PC-9 (cell line): ENCODE measurements at regions not wholly inside any gene's neighbourhood (a gene's known extent, or its start where the extent isn't known, plus 50 kb on each side); places are given as distances from the start of the nearest gene placed in this dataset.

ENCODE experiments used
- BruUV-seq: library from RNA; stranded (reverse); fragments of 400-500 nt; replicated peaks from 2 replicates; lab custom pipeline; 2021; lab: Mats Ljungman, UMichigan
- CTCF ChIA-PET: fragments of 300-600 bp; sonication (Branson Sonifier 250); formaldehyde crosslinking; loops from one replicate; lab custom pipeline; 2022; ENCODE audit warnings: antibody characterized with exemption; lab: Charles Lee
- POLR2A ChIA-PET: fragments of 300-600 bp; sonication (Branson Sonifier 250); formaldehyde crosslinking; loops from one replicate; lab custom pipeline; 2022; ENCODE audit warnings: antibody characterized with exemption; ENCODE audit not compliant: unreplicated experiment; lab: Charles Lee
- DNase-seq, 2 experiments: peaks; one replicate each; pipeline versions ENCODE4 v3.0.0 to v3.0.0-alpha.2; 2015 to 2022; ENCODE audit warnings: mixed read lengths in 1 of 2
- H2AFZ ChIP-seq: fragments of 200-600 bp; sonication (generic); 2 replicates; pipeline ENCODE4 v1.8.1; 2017; ENCODE audit warnings: antibody characterized with exemption
- H3F3A ChIP-seq: fragments of 200-600 bp; sonication (generic); 2 replicates; pipeline ENCODE4 v1.8.1; 2017; ENCODE audit warnings: antibody characterized with exemption, mild to moderate bottlenecking, low read depth; ENCODE audit not compliant: insufficient read depth
- H3K27ac ChIP-seq: fragments of 200-600 bp; sonication (generic); 2 replicates; pipeline ENCODE4 v1.6.1; 2016; ENCODE audit warnings: mixed run types
- H3K27me3 ChIP-seq: fragments of 200-600 bp; sonication (generic); 2 replicates; pipeline ENCODE4 v1.6.1; 2016; ENCODE audit warnings: low read depth, mixed run types; ENCODE audit not compliant: insufficient read depth
- H3K36me3 ChIP-seq: fragments of 200-600 bp; sonication (generic); 2 replicates; pipeline ENCODE4 v1.6.1; 2016; ENCODE audit warnings: low read depth, mixed run types
- H3K4me1 ChIP-seq: fragments of 200-600 bp; sonication (generic); replicated peaks from 2 replicates; pipeline ENCODE4 v1.6.1; 2016; ENCODE audit warnings: mixed run types; ENCODE audit not compliant: insufficient read depth
- H3K4me2 ChIP-seq: fragments of 200-600 bp; sonication (generic); 2 replicates; pipeline ENCODE4 v1.6.1; 2017; ENCODE audit warnings: mixed run types
- H3K4me3 ChIP-seq: fragments of 200-600 bp; sonication (generic); 2 replicates; pipeline ENCODE4 v1.6.1; 2016; ENCODE audit warnings: mixed run types
- H3K79me2 ChIP-seq: fragments of 200-600 bp; sonication (generic); 2 replicates; pipeline ENCODE4 v1.6.1; 2017; ENCODE audit warnings: low read depth, mixed run types
- H3K9me2 ChIP-seq: fragments of 200-600 bp; sonication (generic); 2 replicates; pipeline ENCODE4 v1.8.1; 2017; ENCODE audit warnings: mild to moderate bottlenecking; ENCODE audit not compliant: insufficient read depth
- H3K9me3 ChIP-seq: fragments of 200-600 bp; sonication (generic); 2 replicates; pipeline ENCODE4 v1.8.1; 2016; ENCODE audit warnings: low read depth; ENCODE audit not compliant: insufficient read depth
- H4K20me1 ChIP-seq: fragments of 200-600 bp; sonication (generic); 2 replicates; pipeline ENCODE4 v1.8.1; 2017; ENCODE audit not compliant: insufficient read depth
- CTCF ChIP-seq: fragments of 200-600 bp; sonication (generic); conservative IDR thresholded peaks from 2 replicates; pipeline ENCODE4 v1.6.1; 2017; ENCODE audit warnings: mixed run types, antibody characterized with exemption, mild to moderate bottlenecking, moderate library complexity
- EZH2 ChIP-seq: fragments of 200-600 bp; sonication (generic); IDR thresholded peaks from 2 replicates; pipeline ENCODE4 v1.8.0; 2017; ENCODE audit warnings: antibody characterized with exemption, low read depth
- intact Hi-C: fragments of 100-400 bp; cut with micrococcal nuclease; formaldehyde crosslinking; loops from one replicate; pipeline ENCODE4 v1.10.0; 2022; ENCODE audit not compliant: unreplicated experiment

DNA sequence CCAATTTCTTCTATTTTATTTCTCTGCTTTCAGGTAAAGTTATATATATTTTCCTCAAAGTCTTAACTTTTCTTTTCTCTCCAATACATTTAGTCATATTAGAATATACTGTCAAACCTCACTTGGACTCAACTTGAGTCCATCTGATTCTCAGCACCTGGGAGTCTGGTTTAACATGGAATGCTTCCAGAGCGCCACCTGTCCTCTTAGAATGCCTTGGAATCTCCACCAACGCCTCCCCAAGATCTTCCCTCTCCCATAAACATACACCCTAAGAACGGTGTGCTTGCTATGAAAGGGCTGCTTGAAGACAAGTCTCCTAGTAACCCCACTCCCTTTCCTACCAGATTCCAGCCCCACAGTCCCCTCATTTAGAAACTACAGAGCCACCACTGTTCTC lies 229.1 kb upstream of the MKLN1 start:
- Histone ChIP-seq H3K79me2 (peaks cover 100% of the 10 kb centered on the region), H3K4me1 (peaks cover 2% of the 10 kb centered on the region), H3K9me2 (no peaks in the 10 kb centered on the region), H3K36me3 (peaks cover 85% of the 10 kb centered on the region), H3K9me3 (no peaks in the 10 kb centered on the region; the same call in 1 of the 2 replicates), H4K20me1 (peaks cover 100% of the 10 kb centered on the region), H3F3A (peaks cover 13% of the 10 kb centered on the region; the same call in 1 of the 2 replicates), H3K27me3 (no peaks in the 10 kb centered on the region), H3K4me2 (no peak overlapping the region), H3K27ac (no peak overlapping the region), H2AFZ (no peak overlapping the region), H3K4me3 (no peak overlapping the region)
- ChIA-PET CTCF (no interaction called here), POLR2A (no interaction called here)
- DNase-seq: no peak
- TF ChIP-seq CTCF: no peak
- TF ChIP-seq EZH2: no peak
- no TSS peak for BruUV-seq
- intact Hi-C loops: no loop called here

DNA sequence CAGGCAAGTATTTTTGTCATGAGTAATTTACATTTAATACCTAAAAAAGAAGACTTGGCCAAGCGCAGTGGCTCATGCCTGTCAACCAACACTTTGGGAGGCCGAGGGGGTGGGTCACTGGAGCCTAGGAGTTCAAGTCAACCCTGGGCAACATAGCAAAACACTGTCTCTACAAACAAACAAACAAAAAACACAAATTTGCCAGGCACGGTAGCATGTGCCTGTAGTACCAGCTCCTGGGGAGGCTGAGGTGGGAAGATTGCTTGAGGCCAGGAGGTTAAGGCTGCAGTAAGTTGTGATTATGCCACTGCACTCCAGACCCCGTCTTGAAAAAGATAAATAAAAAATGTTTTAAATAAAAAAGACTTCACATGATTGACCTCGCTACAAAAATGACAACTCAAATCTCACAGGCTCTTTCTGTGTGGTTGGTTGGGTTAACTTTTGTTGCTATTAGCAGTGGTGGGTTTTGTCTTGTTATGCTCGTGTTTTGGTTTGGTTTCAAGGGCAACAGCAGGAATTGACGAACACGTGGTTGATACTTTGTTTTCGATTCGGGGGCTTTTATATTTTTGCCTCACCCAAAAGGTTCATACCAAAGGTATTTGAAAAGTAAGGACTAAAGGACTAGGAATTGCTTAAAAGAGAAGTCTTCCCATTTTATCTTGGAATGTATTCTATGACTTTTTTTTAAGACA lies 227.2 kb upstream of the MKLN1 start:
- intact Hi-C loops: no loop called here
- DNase-seq: no peak
- H3K4me1 ChIP-seq: peaks cover 22% of the 10 kb centered on the region
- CTCF ChIA-PET: no interaction called here
- H3K9me3 ChIP-seq: no peaks in the 10 kb centered on the region; the same call in 1 of the 2 replicates
- H4K20me1 ChIP-seq: peaks cover 100% of the 10 kb centered on the region
- no peak overlapping the region for H2AFZ ChIP-seq
- TF ChIP-seq CTCF (no peak), EZH2 (no peak)
- no TSS peak for BruUV-seq
- H3K4me3 ChIP-seq: no peak overlapping the region
- H3F3A ChIP-seq: peaks cover 21% of the 10 kb centered on the region; the same call in 1 of the 2 replicates
- peaks cover 100% of the 10 kb centered on the region for H3K79me2 ChIP-seq
- H3K36me3 ChIP-seq: peaks cover 86% of the 10 kb centered on the region
- no peak overlapping the region for H3K27ac ChIP-seq
- POLR2A ChIA-PET: no interaction called here
- H3K27me3 ChIP-seq: no peaks in the 10 kb centered on the region
- no peak overlapping the region for H3K4me2 ChIP-seq
- no peaks in the 10 kb centered on the region for H3K9me2 ChIP-seq

DNA sequence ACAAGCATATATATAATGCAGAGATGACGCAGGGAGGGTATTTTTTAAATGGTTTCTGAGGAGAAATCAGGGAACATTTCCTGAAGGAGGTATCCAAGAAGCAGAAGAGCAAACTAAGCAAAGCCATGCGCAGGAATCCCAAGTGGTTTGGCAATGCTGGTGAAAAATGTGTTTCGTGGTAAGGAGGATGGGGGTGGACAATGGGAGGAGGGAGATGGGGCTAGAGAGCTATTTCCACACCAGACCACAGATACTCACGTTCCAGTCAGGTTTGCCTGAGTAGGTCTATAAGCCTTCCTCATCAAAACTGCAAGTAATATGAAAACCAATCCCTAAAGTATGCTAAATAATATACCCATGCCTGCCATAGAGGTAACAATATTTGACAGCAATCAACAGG lies 223.7 kb upstream of the MKLN1 start:
- CTCF ChIA-PET: no interaction called here
- Histone ChIP-seq H3K9me2 (no peaks in the 10 kb centered on the region), H3K79me2 (peaks cover 97% of the 10 kb centered on the region), H3K4me1 (peaks cover 22% of the 10 kb centered on the region), H2AFZ (no peak overlapping the region), H3K27me3 (no peaks in the 10 kb centered on the region), H3F3A (peaks cover 24% of the 10 kb centered on the region; the same call in 1 of the 2 replicates), H3K27ac (no peak overlapping the region), H4K20me1 (peaks cover 65% of the 10 kb centered on the region), H3K4me2 (peak overlapping the region; percentile 81), H3K4me3 (0 out of 2 replicates have a peak overlapping the region, but pooled peaks have one; percentile 59), H3K9me3 (no peaks in the 10 kb centered on the region), H3K36me3 (peaks cover 70% of the 10 kb centered on the region)
- TF ChIP-seq EZH2: no peak
- TF ChIP-seq CTCF: no peak
- POLR2A ChIA-PET: interaction anchor here (0.6 to 0.7 kb wide), 3 partner anchors 15 to 684 kb away, joined by 3 to 6 read pairs (median 3); no protein-coding TSS in a partner anchor
- TSS peak; percentile 0 for BruUV-seq
- DNase-seq: peak in 1 of 2 experiments; percentile 11
- intact Hi-C loops: loop anchor here (1.0 kb wide), 1 partner anchor 9 kb away; no protein-coding TSS in a partner anchor
